Activated naive CD8-positive, alpha-beta T cell treated with anti-CD3 and anti-CD28 coated beads for 36 hours (primary cell): ENCODE measurements at regions not wholly inside any gene's neighbourhood (a gene's known extent, or its start where the extent isn't known, plus 50 kb on each side); places are given as distances from the start of the nearest gene placed in this dataset.

Experiments
- DNase-seq: peaks from one replicate; pipeline ENCODE4 v3.0.0; 2021
- H3K27ac Mint-ChIP-seq: one replicate; pipeline ENCODE4 v1.8.0; 2022; ENCODE audit warnings: mild to moderate bottlenecking, moderate library complexity, mixed read lengths
- H3K27me3 Mint-ChIP-seq: one replicate; pipeline ENCODE4 v1.8.0; 2022; ENCODE audit warnings: mild to moderate bottlenecking, mixed read lengths
- H3K36me3 Mint-ChIP-seq: one replicate; pipeline ENCODE4 v1.8.0; 2021; ENCODE audit warnings: mild to moderate bottlenecking, mixed read lengths
- H3K4me1 Mint-ChIP-seq: one replicate; pipeline ENCODE4 v1.8.0; 2021; ENCODE audit warnings: mixed read lengths
- H3K4me3 Mint-ChIP-seq: one replicate; pipeline ENCODE4 v1.8.0; 2022; ENCODE audit warnings: mild to moderate bottlenecking, moderate library complexity, mixed read lengths
- H3K9me3 Mint-ChIP-seq: one replicate; pipeline ENCODE4 v1.8.0; 2022; ENCODE audit warnings: mixed read lengths

DNA sequence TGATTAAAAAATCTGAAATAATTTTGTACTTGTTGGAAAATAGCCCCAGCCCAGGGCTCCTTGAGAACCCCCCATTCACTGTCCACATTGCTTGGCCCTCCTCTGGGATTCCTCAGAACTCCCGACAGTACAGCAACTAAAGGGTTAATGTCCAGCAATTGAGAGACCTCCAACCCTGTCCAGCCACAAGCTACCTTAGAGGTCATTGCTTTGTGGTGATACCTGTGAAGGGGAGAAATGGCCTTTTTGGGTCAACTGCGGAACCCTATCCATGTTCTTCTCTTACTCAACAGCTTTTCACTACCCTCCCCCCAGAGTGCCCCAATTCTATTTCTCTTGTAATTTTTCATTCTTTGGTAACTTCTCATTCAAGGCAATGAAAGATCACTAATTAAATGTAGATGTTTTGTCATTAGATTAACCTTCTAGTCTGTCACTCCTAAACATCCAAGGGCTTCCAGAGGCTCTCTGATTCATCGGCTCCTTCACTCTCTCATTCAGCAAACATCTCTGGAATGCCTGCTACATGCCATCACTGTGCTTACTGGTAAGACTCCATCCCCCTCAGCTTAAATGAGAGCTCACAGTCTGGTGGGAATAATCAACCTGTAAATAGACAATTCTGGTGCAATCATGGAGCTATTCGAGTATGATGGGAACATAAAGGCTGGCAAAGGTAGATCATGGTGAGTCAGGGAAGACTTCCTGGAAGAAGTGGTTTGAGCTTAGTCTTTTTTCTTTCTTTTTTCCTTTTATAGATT lies 241.4 kb upstream of the PGRMC2 start:
- Mint-ChIP-seq H3K36me3 (no peaks in the 10 kb centered on the region), H3K4me1 (peaks cover 3% of the 10 kb centered on the region), H3K27ac (no peak overlapping the region), H3K4me3 (no peak overlapping the region), H3K27me3 (peaks cover 7% of the 10 kb centered on the region), H3K9me3 (no peaks in the 10 kb centered on the region)
- DNase-seq, result no peak

DNA sequence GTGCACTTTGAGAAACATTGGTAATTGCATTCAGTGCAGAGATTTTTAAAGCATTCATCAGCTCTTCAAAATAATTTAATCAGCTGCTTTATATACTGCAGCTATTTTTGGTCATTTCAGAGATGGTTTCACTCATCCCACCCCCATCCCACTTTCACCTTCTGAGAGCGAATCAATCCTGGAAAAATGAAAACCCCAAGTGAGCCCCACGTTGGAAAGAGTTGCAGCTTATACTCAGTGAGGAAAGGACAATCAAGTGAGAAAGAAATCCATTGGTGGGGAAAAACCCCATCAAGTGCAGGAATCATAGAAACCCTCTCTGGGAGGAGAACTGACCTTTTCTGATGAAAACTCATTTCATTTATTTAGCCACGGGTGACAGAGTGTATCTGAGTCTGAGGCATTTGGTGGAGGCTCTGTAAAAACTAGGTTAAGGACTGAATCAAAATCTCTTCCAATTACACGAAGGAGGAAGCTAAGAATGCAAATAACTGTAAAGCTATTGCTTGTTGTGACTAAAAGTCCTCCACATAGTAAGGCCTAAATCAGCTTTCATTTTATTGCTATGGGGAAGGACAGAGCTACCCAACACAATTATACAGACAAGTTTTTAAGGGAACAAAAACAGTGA lies 240.4 kb upstream of the PGRMC2 start:
- no peak overlapping the region for H3K4me3 Mint-ChIP-seq
- no peaks in the 10 kb centered on the region for H3K9me3 Mint-ChIP-seq
- H3K27me3 Mint-ChIP-seq, result peaks cover 7% of the 10 kb centered on the region
- no peak overlapping the region for H3K27ac Mint-ChIP-seq
- peaks cover 3% of the 10 kb centered on the region for H3K4me1 Mint-ChIP-seq
- no peaks in the 10 kb centered on the region for H3K36me3 Mint-ChIP-seq
- no peak for DNase-seq

DNA sequence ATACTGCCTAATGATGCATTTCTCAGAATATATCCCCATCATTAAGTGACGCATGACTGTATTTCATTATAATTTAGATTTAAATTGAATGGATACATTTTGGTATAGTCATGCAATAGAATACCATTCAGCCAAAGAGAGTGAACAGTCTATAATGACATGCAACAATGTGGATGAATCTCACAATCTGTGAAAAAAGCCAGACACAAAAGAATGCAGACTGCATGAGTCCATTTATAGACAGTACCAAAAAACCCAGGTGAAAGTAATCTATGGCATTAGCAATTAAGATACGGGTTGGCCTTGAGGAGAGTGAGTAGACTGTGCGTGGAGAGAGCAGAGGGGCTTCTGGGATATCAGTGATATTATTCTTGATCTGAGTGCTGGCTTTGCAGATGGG lies 239.7 kb upstream of the PGRMC2 start:
- H3K9me3 Mint-ChIP-seq, result no peaks in the 10 kb centered on the region
- no peak overlapping the region for H3K4me3 Mint-ChIP-seq
- peaks cover 3% of the 10 kb centered on the region for H3K4me1 Mint-ChIP-seq
- H3K27ac Mint-ChIP-seq, result no peak overlapping the region
- H3K36me3 Mint-ChIP-seq, result no peaks in the 10 kb centered on the region
- DNase-seq, result no peak
- peaks cover 3% of the 10 kb centered on the region for H3K27me3 Mint-ChIP-seq

DNA sequence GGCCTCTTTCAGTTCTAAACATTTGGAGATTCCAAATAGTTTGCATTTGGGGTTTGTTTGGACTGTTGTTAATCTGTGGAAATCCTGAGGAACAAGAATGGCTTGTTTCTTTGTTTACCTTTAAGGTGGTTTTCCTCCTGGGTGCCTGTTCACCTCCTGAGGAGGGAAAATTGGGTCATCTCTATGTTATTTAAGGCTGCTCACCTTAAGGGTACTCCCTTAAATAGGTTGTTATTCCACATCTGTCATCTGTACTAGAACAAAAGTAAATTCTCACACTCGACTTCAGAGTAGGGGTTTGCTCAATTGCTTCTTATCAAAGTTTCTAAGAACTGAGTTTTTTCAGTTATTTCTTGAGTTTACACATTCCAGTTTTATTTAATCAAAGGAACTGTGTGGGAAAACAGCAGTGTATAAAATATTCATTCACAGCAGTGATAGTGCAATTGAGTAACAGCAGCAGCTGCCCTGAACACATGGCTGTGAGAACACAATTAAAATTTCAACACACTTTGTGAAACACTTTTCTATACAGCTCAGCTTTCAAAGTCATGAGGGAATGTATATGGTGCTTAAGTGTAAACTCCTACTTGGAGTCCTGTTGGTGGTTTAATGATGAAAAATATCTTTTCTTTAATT lies 238.5 kb upstream of the PGRMC2 start:
- no peaks in the 10 kb centered on the region for H3K9me3 Mint-ChIP-seq
- no peak overlapping the region for H3K27ac Mint-ChIP-seq

DNA sequence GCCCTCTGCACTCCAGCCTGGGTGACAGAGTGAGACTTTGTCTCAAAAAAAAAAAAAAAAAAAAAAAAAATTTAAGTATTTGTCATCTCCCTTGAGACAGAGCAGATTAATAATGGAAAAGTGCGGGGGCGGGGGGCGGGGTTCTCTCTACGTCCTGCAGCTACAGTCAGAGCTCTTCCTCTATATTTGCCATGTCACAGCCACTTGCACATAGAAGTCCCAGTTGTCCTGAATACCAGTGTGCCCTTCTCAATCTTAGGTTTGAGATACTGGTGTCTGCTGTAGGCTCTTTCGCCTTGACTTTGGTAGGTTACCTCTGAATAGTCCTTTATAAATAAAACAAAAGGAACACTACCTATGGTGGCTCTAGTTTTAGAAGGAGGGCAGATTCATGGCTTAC lies 237.8 kb upstream of the PGRMC2 start:
- no peak overlapping the region for H3K27ac Mint-ChIP-seq

More for the DNA sequence above, 238.5 kb upstream of the PGRMC2 start:
- DNase-seq, result no peak
- Mint-ChIP-seq H3K4me1 (peaks cover 3% of the 10 kb centered on the region), H3K36me3 (no peaks in the 10 kb centered on the region), H3K27me3 (no peaks in the 10 kb centered on the region), H3K4me3 (no peak overlapping the region)

DNA sequence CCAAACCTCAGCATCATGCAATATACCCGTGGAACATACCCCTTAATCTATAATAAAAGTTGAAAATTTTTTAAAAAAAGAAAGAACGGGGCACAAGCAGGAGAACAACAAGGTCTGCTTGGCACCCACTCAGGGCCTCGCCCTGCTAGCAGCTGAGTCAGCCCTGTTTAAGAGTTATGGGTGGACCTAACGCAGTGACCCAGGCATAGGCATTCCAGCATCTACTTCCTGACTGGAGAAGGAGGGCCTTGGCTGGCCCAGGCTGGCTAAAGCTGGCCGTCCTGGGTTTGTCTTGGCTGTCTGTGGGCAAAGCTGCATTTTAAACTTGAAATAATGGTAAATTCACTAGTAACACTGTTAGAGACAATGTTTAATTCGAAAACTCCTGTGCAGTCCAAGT lies 236.7 kb upstream of the PGRMC2 start:
- Mint-ChIP-seq H3K27ac (no peak overlapping the region), H3K9me3 (no peaks in the 10 kb centered on the region), H3K27me3 (peaks cover 5% of the 10 kb centered on the region), H3K4me3 (no peak overlapping the region), H3K36me3 (no peaks in the 10 kb centered on the region), H3K4me1 (peaks cover 3% of the 10 kb centered on the region)
- DNase-seq, result no peak

More for the DNA sequence above, 237.8 kb upstream of the PGRMC2 start:
- no peak for DNase-seq
- Mint-ChIP-seq H3K4me3 (no peak overlapping the region), H3K36me3 (no peaks in the 10 kb centered on the region), H3K4me1 (peaks cover 3% of the 10 kb centered on the region), H3K9me3 (no peaks in the 10 kb centered on the region), H3K27me3 (peaks cover 4% of the 10 kb centered on the region)

DNA sequence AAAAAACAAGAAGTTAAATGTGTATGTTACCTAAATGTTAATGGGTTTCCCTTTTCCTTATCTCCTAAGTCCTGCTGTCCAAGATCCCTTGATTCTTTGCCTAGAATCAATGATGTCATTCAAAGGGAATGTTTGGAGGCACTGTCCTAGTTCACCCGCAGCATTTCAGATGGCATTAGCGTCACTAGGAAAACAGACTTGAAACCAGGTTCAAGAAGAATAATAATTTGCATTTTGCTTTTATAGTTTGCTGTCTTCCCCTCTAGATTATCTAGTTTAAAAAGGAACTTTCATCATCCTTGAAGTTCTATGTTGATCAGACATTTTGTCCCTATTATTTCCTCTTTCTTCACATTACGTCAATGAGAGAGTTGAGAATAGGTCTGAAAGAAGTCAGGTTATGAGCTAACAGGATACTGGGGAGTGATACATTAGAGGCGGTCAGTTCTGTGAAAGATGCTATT lies 234.1 kb upstream of the PGRMC2 start:
- no peaks in the 10 kb centered on the region for H3K36me3 Mint-ChIP-seq
- no peak for DNase-seq
- peaks cover 5% of the 10 kb centered on the region for H3K27me3 Mint-ChIP-seq
- H3K9me3 Mint-ChIP-seq, result no peaks in the 10 kb centered on the region
- H3K4me1 Mint-ChIP-seq, result peaks cover 18% of the 10 kb centered on the region
- H3K27ac Mint-ChIP-seq, result no peak overlapping the region
- H3K4me3 Mint-ChIP-seq, result no peak overlapping the region

DNA sequence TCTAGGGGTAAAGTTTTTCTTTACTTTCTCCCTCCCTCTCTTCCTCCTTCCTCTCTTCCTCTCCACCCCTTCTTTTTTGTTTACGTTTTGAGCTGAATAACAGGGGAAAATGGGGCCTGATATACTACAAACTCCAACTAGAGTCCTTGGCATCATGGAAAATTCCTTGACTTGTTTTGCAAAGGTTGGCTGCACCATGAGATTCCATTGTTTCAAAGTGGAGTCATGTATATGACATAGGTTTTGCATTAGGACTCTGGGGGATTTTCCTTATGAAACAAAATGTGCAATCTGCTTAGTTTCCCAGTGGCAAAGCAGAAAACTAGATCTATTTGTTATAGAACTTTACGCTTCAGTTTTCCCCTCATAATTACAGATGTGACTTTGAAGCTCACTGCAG lies 233.5 kb upstream of the PGRMC2 start:
- no peak for DNase-seq
- no peaks in the 10 kb centered on the region for H3K36me3 Mint-ChIP-seq
- peaks cover 5% of the 10 kb centered on the region for H3K27me3 Mint-ChIP-seq
- H3K4me3 Mint-ChIP-seq, result no peak overlapping the region
- H3K9me3 Mint-ChIP-seq, result no peaks in the 10 kb centered on the region
- H3K4me1 Mint-ChIP-seq, result peaks cover 18% of the 10 kb centered on the region
- H3K27ac Mint-ChIP-seq, result no peak overlapping the region

DNA sequence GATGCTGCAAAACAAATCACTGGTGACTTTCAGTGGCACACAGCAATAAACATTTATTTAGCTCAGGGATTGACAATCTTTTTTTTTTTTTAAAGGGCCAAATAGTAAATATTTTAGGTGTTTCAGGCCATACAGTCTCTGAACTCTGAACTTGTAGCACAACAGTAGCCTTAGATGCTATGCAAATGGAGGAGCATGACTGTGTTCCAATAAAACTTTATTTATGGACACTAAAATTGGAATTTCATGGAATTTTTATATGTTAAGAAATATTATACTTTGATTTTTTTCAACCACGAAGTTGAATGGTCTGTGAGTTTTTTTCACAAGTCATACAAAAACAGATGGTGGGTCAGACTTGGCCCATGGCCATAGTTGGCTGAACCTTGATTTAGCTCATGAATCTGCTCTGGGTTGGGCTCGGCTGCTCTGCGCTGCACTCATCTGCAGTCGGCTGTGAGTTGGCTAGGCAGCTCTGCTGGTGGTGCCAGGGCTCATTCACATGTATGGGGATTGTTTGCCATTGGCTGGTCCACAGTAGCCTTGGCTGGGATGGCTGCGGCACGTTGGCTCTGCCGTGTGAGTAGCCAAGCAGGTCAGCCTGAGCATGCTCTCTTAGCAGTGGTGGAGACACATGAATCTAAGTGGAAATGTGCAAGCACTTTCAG lies 231.7 kb upstream of the PGRMC2 start:
- Mint-ChIP-seq H3K9me3 (peaks cover 4% of the 10 kb centered on the region), H3K36me3 (peaks cover 5% of the 10 kb centered on the region), H3K27ac (no peak overlapping the region), H3K27me3 (peaks cover 5% of the 10 kb centered on the region), H3K4me1 (peaks cover 16% of the 10 kb centered on the region), H3K4me3 (no peak overlapping the region)
- no peak for DNase-seq

DNA sequence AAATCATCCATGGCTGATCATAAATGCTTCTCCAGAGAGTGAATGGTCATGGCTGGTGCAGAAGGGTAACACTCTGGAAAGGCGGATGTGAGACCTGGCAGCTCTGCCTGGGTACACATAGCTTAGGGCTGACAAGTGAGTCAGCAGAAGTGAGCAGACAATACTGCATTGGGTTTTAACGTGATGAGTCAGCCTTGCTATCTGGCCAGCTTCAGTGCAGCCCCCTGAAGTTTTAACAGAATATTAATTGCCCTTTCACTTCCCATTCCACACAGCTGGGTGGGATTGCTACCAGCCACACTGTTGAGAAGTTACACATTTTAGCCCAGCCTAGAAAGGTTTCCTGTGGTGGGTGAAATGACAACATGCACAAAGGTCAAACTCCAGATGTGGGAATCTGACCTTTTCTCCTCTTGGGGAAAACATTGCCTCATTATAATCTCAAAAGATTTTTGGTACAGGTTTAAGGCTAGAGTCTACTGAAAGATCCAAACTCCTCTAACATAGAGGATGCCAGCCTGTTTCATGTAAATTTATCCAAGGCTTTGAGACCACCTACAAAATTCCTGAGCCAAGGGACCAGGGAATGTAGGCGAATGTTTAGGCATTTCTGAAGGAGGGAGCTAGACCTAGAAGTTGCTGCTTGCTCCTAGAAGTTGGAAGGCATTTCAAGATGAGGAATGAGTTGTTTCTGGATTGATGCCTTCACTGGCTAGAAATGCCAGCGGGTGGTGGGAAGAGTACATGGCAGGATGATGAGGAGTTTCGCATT lies 230.3 kb upstream of the PGRMC2 start:
- Mint-ChIP-seq H3K27me3 (peaks cover 5% of the 10 kb centered on the region), H3K9me3 (peaks cover 7% of the 10 kb centered on the region), H3K27ac (peak overlapping the region; percentile 62), H3K36me3 (peaks cover 7% of the 10 kb centered on the region), H3K4me1 (peaks cover 24% of the 10 kb centered on the region), H3K4me3 (no peak overlapping the region)
- DNase-seq, result peak; percentile 39

DNA sequence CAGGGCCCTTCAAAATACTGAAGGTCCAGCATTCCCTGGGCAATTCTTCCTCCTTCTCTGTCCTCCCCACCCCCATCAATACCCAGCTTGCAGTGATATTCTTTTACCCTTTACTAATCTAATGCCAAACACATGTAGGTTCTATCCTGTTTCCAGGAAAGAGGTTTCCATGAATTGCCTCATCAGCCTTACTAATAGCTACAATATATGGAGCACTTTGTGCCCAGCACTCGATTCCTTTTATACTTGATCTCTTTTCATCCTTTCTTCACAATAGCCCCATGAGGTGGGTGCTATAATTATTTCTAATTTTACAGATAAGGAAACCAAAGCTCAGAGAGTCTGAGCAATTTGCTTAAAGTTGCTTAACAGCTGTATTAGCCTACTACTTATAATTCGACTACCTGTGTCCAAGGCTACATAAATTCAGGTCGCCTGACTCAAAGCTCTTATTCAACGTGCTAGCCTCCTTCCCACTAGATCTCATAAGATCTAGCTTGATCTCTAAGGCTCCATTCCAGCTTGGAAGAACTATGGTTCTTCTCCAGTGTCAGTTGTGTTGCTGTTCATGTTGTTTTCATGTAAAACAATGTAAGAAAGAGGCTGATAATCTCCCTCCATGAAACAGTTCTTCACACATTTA lies 229.6 kb upstream of the PGRMC2 start:
- Mint-ChIP-seq H3K4me1 (peaks cover 24% of the 10 kb centered on the region), H3K36me3 (peaks cover 9% of the 10 kb centered on the region), H3K9me3 (peaks cover 9% of the 10 kb centered on the region), H3K27me3 (peaks cover 5% of the 10 kb centered on the region), H3K4me3 (no peak overlapping the region), H3K27ac (peak overlapping the region; percentile 62)
- no peak for DNase-seq

DNA sequence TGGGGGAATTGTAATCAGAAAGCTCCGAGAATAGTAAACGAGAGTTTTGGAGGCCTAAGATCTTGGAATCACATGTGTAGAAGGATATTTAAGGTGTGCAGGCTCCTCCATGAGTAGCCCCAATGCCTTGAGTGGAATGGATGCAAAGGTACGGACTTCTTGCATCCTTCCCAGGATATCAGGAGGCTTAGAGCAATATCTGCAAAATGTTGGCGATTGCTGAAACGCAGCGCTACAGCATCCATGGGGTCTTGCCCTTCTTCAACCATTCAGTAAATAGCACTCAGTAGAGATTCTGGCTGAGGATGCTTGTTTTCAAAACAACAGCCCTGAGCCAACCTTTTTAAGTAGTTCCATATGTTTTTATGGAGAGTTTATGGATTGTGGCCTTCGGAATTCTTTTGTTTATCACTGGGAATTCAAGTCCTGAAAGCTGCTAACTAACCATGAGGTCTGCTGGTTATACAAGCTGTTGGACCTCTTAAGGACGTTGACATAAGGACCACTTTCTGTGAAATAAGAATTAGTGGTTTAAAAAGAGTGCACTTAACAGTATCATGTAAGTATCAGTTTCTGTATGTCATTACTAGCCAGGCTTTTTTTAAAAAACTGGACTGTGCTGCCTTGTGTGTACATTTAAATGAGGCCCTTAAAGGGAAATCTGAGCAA lies 228.8 kb upstream of the PGRMC2 start:
- no peak overlapping the region for H3K4me3 Mint-ChIP-seq
- DNase-seq, result no peak
- H3K9me3 Mint-ChIP-seq, result peaks cover 9% of the 10 kb centered on the region
- peaks cover 24% of the 10 kb centered on the region for H3K4me1 Mint-ChIP-seq
- peaks cover 5% of the 10 kb centered on the region for H3K27me3 Mint-ChIP-seq
- peaks cover 9% of the 10 kb centered on the region for H3K36me3 Mint-ChIP-seq
- H3K27ac Mint-ChIP-seq, result no peak overlapping the region

DNA sequence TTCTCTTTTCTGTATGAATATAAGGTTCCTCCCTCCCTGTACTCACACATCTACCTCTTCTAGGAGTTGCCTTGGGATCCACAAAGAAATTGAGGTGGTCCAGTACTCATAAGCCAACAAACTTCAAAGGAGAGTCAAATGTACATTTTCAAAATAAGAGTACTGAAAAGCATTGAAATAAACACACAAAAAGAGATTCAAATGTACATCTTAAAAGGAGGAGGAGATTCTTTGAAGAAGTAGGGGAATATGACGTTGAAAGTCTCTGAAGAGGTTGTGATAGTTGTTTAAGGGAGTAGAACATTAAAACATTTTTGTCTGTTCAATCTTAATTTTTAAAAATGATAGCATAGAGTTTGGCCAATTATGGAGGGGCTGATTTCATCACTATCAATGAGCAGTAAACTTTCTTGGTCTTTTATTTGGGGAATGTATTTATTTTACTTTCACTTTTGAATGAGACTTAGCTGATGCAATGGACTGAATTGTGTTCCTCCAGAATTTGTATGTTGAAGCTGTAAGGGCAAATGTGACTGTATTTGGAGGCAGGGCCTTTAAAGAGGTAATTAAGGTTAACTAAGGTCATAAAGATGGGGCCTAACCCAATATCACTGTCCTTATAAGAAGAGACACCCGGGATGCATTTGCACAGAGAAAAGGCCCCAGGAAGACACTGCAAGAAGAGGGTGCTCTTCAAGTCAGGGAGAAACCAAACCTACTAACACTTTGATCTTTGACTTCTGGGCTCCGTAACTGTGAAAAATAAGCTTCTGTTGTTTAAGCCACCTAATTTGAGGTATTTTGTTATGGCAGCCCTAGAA lies 226.3 kb upstream of the PGRMC2 start:
- Mint-ChIP-seq H3K4me3 (peak overlapping the region; percentile 40), H3K4me1 (peaks cover 24% of the 10 kb centered on the region), H3K27me3 (no peaks in the 10 kb centered on the region), H3K36me3 (peaks cover 9% of the 10 kb centered on the region), H3K9me3 (peaks cover 9% of the 10 kb centered on the region), H3K27ac (peak overlapping the region; percentile 87)
- no peak for DNase-seq
